Activated B cell treated with CpG ODN at 0.5 μM for 24 hours (primary cell): ENCODE measurements at regions not wholly inside any gene's neighbourhood (a gene's known extent, or its start where the extent isn't known, plus 50 kb on each side); places are given as distances from the start of the nearest gene placed in this dataset.

ENCODE experiments used
- ATAC-seq: fragments of 200-7000 bp; cut with Tn5 transposase; one replicate; pipeline ENCODE4 v1.10.0; 2021; ENCODE audit warnings: low read depth, mild to moderate bottlenecking, moderate library complexity
- CTCF ChIA-PET: fragments of 350-600 bp; sonication (Branson Sonifier 250); formaldehyde crosslinking; loops from one replicate; lab custom pipeline; 2021; ENCODE audit warnings: antibody characterized with exemption; lab: Charles Lee
- POLR2A ChIA-PET: fragments of 350-600 bp; sonication (Branson Sonifier 250); formaldehyde crosslinking; loops from one replicate; lab custom pipeline; 2021; ENCODE audit warnings: antibody characterized with exemption; lab: Charles Lee
- DNase-seq: peaks from one replicate; pipeline ENCODE4 v3.0.0; 2022
- H3K27ac Mint-ChIP-seq: one replicate; pipeline ENCODE4 v1.8.0; 2020; ENCODE audit warnings: mixed read lengths
- H3K27me3 Mint-ChIP-seq: one replicate; pipeline ENCODE4 v1.8.0; 2021; ENCODE audit warnings: mixed read lengths
- H3K36me3 Mint-ChIP-seq: one replicate; pipeline ENCODE4 v1.8.0; 2021; ENCODE audit warnings: low read depth, mixed read lengths
- H3K4me1 Mint-ChIP-seq: one replicate; pipeline ENCODE4 v1.8.0; 2021; ENCODE audit warnings: mixed read lengths
- H3K4me3 Mint-ChIP-seq: one replicate; pipeline ENCODE4 v1.8.0; 2020; ENCODE audit warnings: mild to moderate bottlenecking, mixed read lengths
- H3K9me3 Mint-ChIP-seq: one replicate; pipeline ENCODE4 v1.8.0; 2020; ENCODE audit warnings: mixed read lengths
- intact Hi-C: fragments of 100-400 bp; cut with micrococcal nuclease; formaldehyde crosslinking; loops from one replicate; pipeline ENCODE4 v1.15.1; 2024
- TF ChIP-seq, protein P1 (sequence below): fragments of 200-600 bp; IDR thresholded peaks from one replicate; pipeline ENCODE4 v1.8.0; 2022; ENCODE audit warnings: antibody characterized with exemption, mild to moderate bottlenecking

DNA sequence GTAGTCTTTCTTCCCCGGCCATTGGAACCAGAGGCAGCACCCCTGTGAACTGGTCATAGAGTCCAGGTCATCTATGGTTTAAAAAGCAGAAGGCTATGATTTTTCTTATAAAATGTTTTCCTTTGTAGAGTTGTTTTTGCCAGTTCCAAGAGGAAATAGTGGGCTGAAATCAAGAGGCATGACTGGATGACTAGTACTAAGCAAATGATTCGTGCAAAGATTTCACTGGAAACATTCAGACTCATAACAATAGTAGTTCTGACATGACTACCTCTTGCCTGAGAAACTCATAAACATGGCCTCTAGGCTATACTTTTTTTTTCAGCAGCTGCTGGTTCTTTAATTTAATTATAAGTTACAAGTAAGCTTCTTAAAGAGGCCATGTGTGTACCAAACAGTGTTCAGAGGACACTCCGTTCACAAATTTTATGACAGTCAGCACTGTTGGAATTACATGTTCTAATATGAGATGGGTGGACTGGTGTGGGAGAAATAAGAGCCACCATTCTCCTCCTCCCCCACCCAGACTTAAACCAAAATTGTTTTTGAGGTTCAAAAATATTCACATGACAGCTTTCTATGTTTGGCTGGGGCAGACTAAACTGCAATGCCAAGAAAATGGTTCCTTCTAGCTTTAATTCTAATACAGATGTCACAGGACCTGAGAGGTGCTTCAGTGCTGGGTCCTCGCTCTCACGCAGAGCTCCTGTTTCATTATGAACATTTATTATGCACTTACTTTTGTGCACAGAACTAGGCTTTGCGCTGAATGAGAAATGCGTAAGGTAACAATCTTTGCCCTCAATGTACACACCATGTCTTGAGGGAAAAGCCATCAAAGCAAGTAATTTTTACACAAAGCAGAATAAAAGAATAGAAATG, 147.5 kb downstream of the ZC3H11B start:
- ChIA-PET CTCF (interaction anchor here (0.6 kb wide), 1 partner anchor 1809 kb away, joined by 3 read pairs; no protein-coding TSS in a partner anchor), POLR2A (no interaction called here)
- ATAC-seq, result peak; percentile 26
- Mint-ChIP-seq H3K27ac (no peak overlapping the region), H3K9me3 (no peaks in the 10 kb centered on the region), H3K36me3 (no peaks in the 10 kb centered on the region), H3K4me3 (no peak overlapping the region), H3K27me3 (no peaks in the 10 kb centered on the region), H3K4me1 (peaks cover 31% of the 10 kb centered on the region)
- TF ChIP-seq, protein P1, sequence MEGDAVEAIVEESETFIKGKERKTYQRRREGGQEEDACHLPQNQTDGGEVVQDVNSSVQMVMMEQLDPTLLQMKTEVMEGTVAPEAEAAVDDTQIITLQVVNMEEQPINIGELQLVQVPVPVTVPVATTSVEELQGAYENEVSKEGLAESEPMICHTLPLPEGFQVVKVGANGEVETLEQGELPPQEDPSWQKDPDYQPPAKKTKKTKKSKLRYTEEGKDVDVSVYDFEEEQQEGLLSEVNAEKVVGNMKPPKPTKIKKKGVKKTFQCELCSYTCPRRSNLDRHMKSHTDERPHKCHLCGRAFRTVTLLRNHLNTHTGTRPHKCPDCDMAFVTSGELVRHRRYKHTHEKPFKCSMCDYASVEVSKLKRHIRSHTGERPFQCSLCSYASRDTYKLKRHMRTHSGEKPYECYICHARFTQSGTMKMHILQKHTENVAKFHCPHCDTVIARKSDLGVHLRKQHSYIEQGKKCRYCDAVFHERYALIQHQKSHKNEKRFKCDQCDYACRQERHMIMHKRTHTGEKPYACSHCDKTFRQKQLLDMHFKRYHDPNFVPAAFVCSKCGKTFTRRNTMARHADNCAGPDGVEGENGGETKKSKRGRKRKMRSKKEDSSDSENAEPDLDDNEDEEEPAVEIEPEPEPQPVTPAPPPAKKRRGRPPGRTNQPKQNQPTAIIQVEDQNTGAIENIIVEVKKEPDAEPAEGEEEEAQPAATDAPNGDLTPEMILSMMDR, result no peak
- intact Hi-C loops, result no loop called here
- DNase-seq, result no peak

DNA sequence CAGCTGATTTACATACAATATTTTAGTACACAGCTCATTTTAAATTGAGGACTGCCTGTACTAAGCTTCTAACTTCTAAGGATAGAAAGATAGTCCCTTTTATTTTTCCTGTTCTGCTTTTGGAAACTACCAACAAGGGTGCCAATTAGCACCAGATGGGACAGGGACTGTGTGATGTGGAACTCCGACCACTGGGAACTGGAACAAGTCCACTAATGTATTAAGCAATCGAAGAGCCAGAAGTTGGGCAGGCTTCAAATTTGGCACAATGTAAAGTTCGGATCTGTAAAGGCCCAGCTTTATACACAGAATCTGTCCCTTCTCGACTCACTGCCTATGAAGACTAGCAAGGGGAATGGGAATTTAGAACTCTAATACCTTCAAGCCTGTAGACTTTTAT, 149.3 kb downstream of the ZC3H11B start:
- Mint-ChIP-seq H3K27ac (no peak overlapping the region), H3K4me1 (peaks cover 40% of the 10 kb centered on the region), H3K4me3 (no peak overlapping the region), H3K9me3 (no peaks in the 10 kb centered on the region), H3K36me3 (no peaks in the 10 kb centered on the region), H3K27me3 (no peaks in the 10 kb centered on the region)
- CTCF ChIA-PET, result no interaction called here
- intact Hi-C loops, result no loop called here
- DNase-seq, result no peak
- ATAC-seq, result no peak
- TF ChIP-seq, protein P1, result no peak
- POLR2A ChIA-PET, result interaction anchor here (0.6 kb wide), 1 partner anchor 416 kb away, joined by 3 read pairs; no protein-coding TSS in a partner anchor

DNA sequence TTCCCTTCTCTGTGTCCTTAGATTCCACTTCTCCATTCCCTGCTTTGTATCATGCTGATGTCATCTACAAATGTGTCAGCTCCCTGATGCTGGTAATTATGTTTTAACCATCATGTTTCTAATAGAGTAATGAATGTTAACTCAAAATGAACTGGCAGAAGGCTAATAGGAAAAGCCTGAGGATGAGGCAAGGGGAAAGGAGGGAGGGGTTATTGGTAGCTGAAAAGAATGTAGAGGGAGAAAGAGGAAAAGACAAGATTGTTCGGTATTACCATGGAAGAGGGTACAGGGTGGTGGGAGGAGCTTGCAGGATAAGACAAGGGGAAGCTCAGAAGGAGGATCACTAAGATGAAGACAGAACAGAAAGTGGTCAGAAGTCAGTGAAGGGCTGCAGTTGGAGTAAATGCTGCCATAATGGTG, 150.9 kb downstream of the ZC3H11B start:
- Mint-ChIP-seq H3K36me3 (no peaks in the 10 kb centered on the region), H3K9me3 (no peaks in the 10 kb centered on the region), H3K4me3 (no peak overlapping the region), H3K27ac (no peak overlapping the region), H3K27me3 (no peaks in the 10 kb centered on the region), H3K4me1 (peaks cover 40% of the 10 kb centered on the region)
- ATAC-seq (no peak), DNase-seq (no peak)
- intact Hi-C loops, result no loop called here
- ChIA-PET CTCF (no interaction called here), POLR2A (no interaction called here)
- TF ChIP-seq, protein P1, result no peak

DNA sequence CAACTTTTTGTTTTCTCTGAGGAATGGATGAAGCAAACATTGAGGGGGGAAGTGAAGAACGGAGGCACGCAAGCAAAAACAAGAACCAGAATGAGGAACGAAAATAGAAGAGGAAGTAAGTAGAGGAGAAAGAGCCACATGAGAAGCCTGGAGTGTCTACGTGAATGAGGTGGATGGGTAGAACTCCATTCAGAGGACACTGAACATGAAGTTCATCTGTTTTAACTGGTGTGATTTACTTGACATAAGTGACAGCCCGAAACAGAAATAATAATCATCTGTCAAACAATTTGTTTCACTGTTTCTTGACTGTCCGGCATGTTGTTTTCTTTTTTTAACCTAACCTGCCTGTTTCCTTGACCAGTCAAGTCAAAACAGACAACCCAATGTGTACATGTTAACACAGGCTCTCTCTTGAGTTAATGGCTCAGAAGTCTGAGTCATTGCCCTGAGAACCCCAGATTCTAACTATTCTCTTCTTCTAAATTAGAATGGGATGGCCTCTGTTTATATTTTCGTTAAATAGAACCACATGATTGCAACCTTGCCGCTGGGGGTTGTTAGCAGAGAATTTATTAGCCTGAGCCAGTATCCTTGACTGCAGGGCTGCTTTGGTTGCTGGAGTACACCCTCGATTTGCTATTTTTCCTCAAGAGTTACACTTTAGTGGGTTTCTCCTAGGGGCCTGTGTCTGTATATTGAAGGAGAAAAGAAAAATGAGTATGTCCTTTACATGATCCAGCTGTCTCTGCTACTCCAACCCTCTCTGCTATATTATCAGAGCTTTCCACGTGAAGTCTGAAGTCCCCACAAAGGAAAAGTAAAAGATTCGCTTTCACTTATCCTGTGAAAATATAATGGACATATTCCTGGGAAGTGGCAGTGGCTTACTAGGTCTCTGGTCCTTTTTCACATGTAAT, 151.7 kb downstream of the ZC3H11B start:
- Mint-ChIP-seq H3K27ac (peak overlapping the region; percentile 14), H3K4me1 (peaks cover 40% of the 10 kb centered on the region), H3K4me3 (peak overlapping the region; percentile 0), H3K27me3 (no peaks in the 10 kb centered on the region), H3K9me3 (no peaks in the 10 kb centered on the region), H3K36me3 (no peaks in the 10 kb centered on the region)
- CTCF ChIA-PET, result no interaction called here
- DNase-seq (no peak), ATAC-seq (peak; percentile 77)
- intact Hi-C loops, result no loop called here
- TF ChIP-seq, protein P1, result no peak
- POLR2A ChIA-PET, result no interaction called here
